ENCODE measurements at regions not wholly inside any gene's neighbourhood (a gene's known extent, or its start where the extent isn't known, plus 50 kb on each side); places are given as distances from the start of the nearest gene placed in this dataset.
"Not testable (repeated sequence)": the region's sequence is repeated elsewhere in the genome, so short reads cannot be mapped to it uniquely, and the experiment has no call there.

- no peaks in the 10 kb centered on the region for H3K36me3 ChIP-seq (ENCODE audit: insufficient read depth, low read length)
- no peak overlapping the region for H3K27ac ChIP-seq (ENCODE audit: low read depth, low read length)
- H3K79me2 ChIP-seq (ENCODE audit: control insufficient read depth, insufficient read depth, low read length, unreplicated experiment): no peaks in the 10 kb centered on the region
- no peaks in the 10 kb centered on the region for H3K4me1 ChIP-seq (ENCODE audit: control insufficient read depth, insufficient read depth, low read length, unreplicated experiment)
- H3K27me3 ChIP-seq (ENCODE audit: insufficient read depth, low read length): no peaks in the 10 kb centered on the region
- H2AFZ ChIP-seq (ENCODE audit: low read length, unreplicated experiment): no peak overlapping the region
- no peak overlapping the region for H3K4me3 ChIP-seq (ENCODE audit: low read depth, low read length)
Observed at GRCh38 chr1:29629401-29629800, 393.1 kb downstream of the PTPRU start.

GRCh38 chr1:29628190-29628589, 391.9 kb downstream of the PTPRU start:
- Histone ChIP-seq H2AFZ (ENCODE audit: low read length, unreplicated experiment) (no peak overlapping the region), H3K27me3 (ENCODE audit: insufficient read depth, low read length) (no peaks in the 10 kb centered on the region), H3K4me1 (ENCODE audit: control insufficient read depth, insufficient read depth, low read length, unreplicated experiment) (no peaks in the 10 kb centered on the region), H3K27ac (ENCODE audit: low read depth, low read length) (no peak overlapping the region), H3K4me3 (ENCODE audit: low read depth, low read length) (no peak overlapping the region), H3K36me3 (ENCODE audit: insufficient read depth, low read length) (no peaks in the 10 kb centered on the region), H3K79me2 (ENCODE audit: control insufficient read depth, insufficient read depth, low read length, unreplicated experiment) (no peaks in the 10 kb centered on the region)

- Histone ChIP-seq H3K27ac (ENCODE audit: low read depth, low read length) (no peak overlapping the region), H3K27me3 (ENCODE audit: insufficient read depth, low read length) (no peaks in the 10 kb centered on the region), H3K79me2 (ENCODE audit: control insufficient read depth, insufficient read depth, low read length, unreplicated experiment) (no peaks in the 10 kb centered on the region), H3K4me3 (ENCODE audit: low read depth, low read length) (no peak overlapping the region), H2AFZ (ENCODE audit: low read length, unreplicated experiment) (no peak overlapping the region), H3K36me3 (ENCODE audit: insufficient read depth, low read length) (no peaks in the 10 kb centered on the region), H3K4me1 (ENCODE audit: control insufficient read depth, insufficient read depth, low read length, unreplicated experiment) (no peaks in the 10 kb centered on the region)
Observed at GRCh38 chr1:29626726-29627125, 390.4 kb downstream of the PTPRU start.

GRCh38 chr1:29626066-29626465, 389.7 kb downstream of the PTPRU start:
- H3K36me3 ChIP-seq (ENCODE audit: insufficient read depth, low read length): no peaks in the 10 kb centered on the region
- no peak overlapping the region for H2AFZ ChIP-seq (ENCODE audit: low read length, unreplicated experiment)
- no peaks in the 10 kb centered on the region for H3K27me3 ChIP-seq (ENCODE audit: insufficient read depth, low read length)
- no peak overlapping the region for H3K27ac ChIP-seq (ENCODE audit: low read depth, low read length)
- H3K4me3 ChIP-seq (ENCODE audit: low read depth, low read length): no peak overlapping the region
- H3K4me1 ChIP-seq (ENCODE audit: control insufficient read depth, insufficient read depth, low read length, unreplicated experiment): no peaks in the 10 kb centered on the region
- no peaks in the 10 kb centered on the region for H3K79me2 ChIP-seq (ENCODE audit: control insufficient read depth, insufficient read depth, low read length, unreplicated experiment)

GRCh38 chr1:29625084-29625420, 388.7 kb downstream of the PTPRU start:
- Histone ChIP-seq H3K79me2 (ENCODE audit: control insufficient read depth, insufficient read depth, low read length, unreplicated experiment) (no peaks in the 10 kb centered on the region), H2AFZ (ENCODE audit: low read length, unreplicated experiment) (no peak overlapping the region), H3K36me3 (ENCODE audit: insufficient read depth, low read length) (no peaks in the 10 kb centered on the region), H3K4me1 (ENCODE audit: control insufficient read depth, insufficient read depth, low read length, unreplicated experiment) (no peaks in the 10 kb centered on the region), H3K4me3 (ENCODE audit: low read depth, low read length) (no peak overlapping the region), H3K27me3 (ENCODE audit: insufficient read depth, low read length) (no peaks in the 10 kb centered on the region), H3K27ac (ENCODE audit: low read depth, low read length) (no peak overlapping the region)

- Histone ChIP-seq H3K4me1 (ENCODE audit: control insufficient read depth, insufficient read depth, low read length, unreplicated experiment) (no peaks in the 10 kb centered on the region), H3K79me2 (ENCODE audit: control insufficient read depth, insufficient read depth, low read length, unreplicated experiment) (no peaks in the 10 kb centered on the region), H3K36me3 (ENCODE audit: insufficient read depth, low read length) (no peaks in the 10 kb centered on the region), H3K27me3 (ENCODE audit: insufficient read depth, low read length) (no peaks in the 10 kb centered on the region), H3K4me3 (ENCODE audit: low read depth, low read length) (no peak overlapping the region), H2AFZ (ENCODE audit: low read length, unreplicated experiment) (no peak overlapping the region), H3K27ac (ENCODE audit: low read depth, low read length) (no peak overlapping the region)
Observed at GRCh38 chr1:29624320-29625083, 388.2 kb downstream of the PTPRU start.

- H3K27ac ChIP-seq (ENCODE audit: low read depth, low read length): no peak overlapping the region
- H2AFZ ChIP-seq (ENCODE audit: low read length, unreplicated experiment): no peak overlapping the region
- H3K79me2 ChIP-seq (ENCODE audit: control insufficient read depth, insufficient read depth, low read length, unreplicated experiment): no peaks in the 10 kb centered on the region
- no peaks in the 10 kb centered on the region for H3K27me3 ChIP-seq (ENCODE audit: insufficient read depth, low read length)
- H3K4me1 ChIP-seq (ENCODE audit: control insufficient read depth, insufficient read depth, low read length, unreplicated experiment): no peaks in the 10 kb centered on the region
- no peak overlapping the region for H3K4me3 ChIP-seq (ENCODE audit: low read depth, low read length)
- H3K36me3 ChIP-seq (ENCODE audit: insufficient read depth, low read length): no peaks in the 10 kb centered on the region
Observed at GRCh38 chr1:29623501-29623900, 387.2 kb downstream of the PTPRU start.

- Histone ChIP-seq H3K4me1 (ENCODE audit: control insufficient read depth, insufficient read depth, low read length, unreplicated experiment) (no peaks in the 10 kb centered on the region), H3K27me3 (ENCODE audit: insufficient read depth, low read length) (no peaks in the 10 kb centered on the region), H3K36me3 (ENCODE audit: insufficient read depth, low read length) (no peaks in the 10 kb centered on the region), H3K79me2 (ENCODE audit: control insufficient read depth, insufficient read depth, low read length, unreplicated experiment) (no peaks in the 10 kb centered on the region), H3K27ac (ENCODE audit: low read depth, low read length) (no peak overlapping the region), H2AFZ (ENCODE audit: low read length, unreplicated experiment) (no peak overlapping the region), H3K4me3 (ENCODE audit: low read depth, low read length) (no peak overlapping the region)
Observed at GRCh38 chr1:29621826-29622435, 385.6 kb downstream of the PTPRU start.

GRCh38 chr1:29620631-29621030, 384.3 kb downstream of the PTPRU start:
- H3K27me3 ChIP-seq (ENCODE audit: insufficient read depth, low read length): no peaks in the 10 kb centered on the region
- H3K4me1 ChIP-seq (ENCODE audit: control insufficient read depth, insufficient read depth, low read length, unreplicated experiment): no peaks in the 10 kb centered on the region
- H3K36me3 ChIP-seq (ENCODE audit: insufficient read depth, low read length): no peaks in the 10 kb centered on the region
- H3K27ac ChIP-seq (ENCODE audit: low read depth, low read length): no peak overlapping the region
- no peak overlapping the region for H2AFZ ChIP-seq (ENCODE audit: low read length, unreplicated experiment)
- H3K4me3 ChIP-seq (ENCODE audit: low read depth, low read length): no peak overlapping the region
- H3K79me2 ChIP-seq (ENCODE audit: control insufficient read depth, insufficient read depth, low read length, unreplicated experiment): no peaks in the 10 kb centered on the region

- no peaks in the 10 kb centered on the region for H3K4me1 ChIP-seq (ENCODE audit: control insufficient read depth, insufficient read depth, low read length, unreplicated experiment)
- no peaks in the 10 kb centered on the region for H3K79me2 ChIP-seq (ENCODE audit: control insufficient read depth, insufficient read depth, low read length, unreplicated experiment)
- no peaks in the 10 kb centered on the region for H3K27me3 ChIP-seq (ENCODE audit: insufficient read depth, low read length)
- H3K36me3 ChIP-seq (ENCODE audit: insufficient read depth, low read length): no peaks in the 10 kb centered on the region
- H3K4me3 ChIP-seq (ENCODE audit: low read depth, low read length): no peak overlapping the region
- H2AFZ ChIP-seq (ENCODE audit: low read length, unreplicated experiment): no peak overlapping the region
- H3K27ac ChIP-seq (ENCODE audit: low read depth, low read length): no peak overlapping the region
Observed at GRCh38 chr1:29607236-29607635, 370.9 kb downstream of the PTPRU start.

GRCh38 chr1:29604796-29605195, 368.5 kb downstream of the PTPRU start:
- H3K79me2 ChIP-seq (ENCODE audit: control insufficient read depth, insufficient read depth, low read length, unreplicated experiment); H2AFZ ChIP-seq (ENCODE audit: low read length, unreplicated experiment); H3K27ac ChIP-seq (ENCODE audit: low read depth, low read length); H3K27me3 ChIP-seq (ENCODE audit: insufficient read depth, low read length); H3K4me1 ChIP-seq (ENCODE audit: control insufficient read depth, insufficient read depth, low read length, unreplicated experiment); H3K36me3 ChIP-seq (ENCODE audit: insufficient read depth, low read length); H3K4me3 ChIP-seq (ENCODE audit: low read depth, low read length): not testable (repeated sequence)

Data from ACC112 (cell line).